ENCODE measurements at regions not wholly inside any gene's neighbourhood (a gene's known extent, or its start where the extent isn't known, plus 50 kb on each side); places are given as distances from the start of the nearest gene placed in this dataset.

GRCh38 chr3:46090161-46090591 lies 62.9 kb upstream of the XCR1 start:
- H3K27me3 Mint-ChIP-seq = peaks cover 0 to 5% of the 10 kb centered on the region in 2 donors
- DNase-seq = no peak
- Histone ChIP-seq H3K27me3 (replicated peaks in 1 of 2; ENCODE audit: control insufficient read depth in 2 of 2, extremely low read depth in 1 of 2, insufficient read depth in 2 of 2, low read length in 1 of 2) (no peaks in the 10 kb centered on the region), H3K27ac (ENCODE audit: low read length) (no peak overlapping the region), H3K4me1 (ENCODE audit: control insufficient read depth in 1 of 2, extremely low read depth in 1 of 2, insufficient read depth in 2 of 2, low read length in 2 of 2) (peaks cover 0 to 17% of the 10 kb centered on the region in 2 experiments), H3K9me3 (no peaks in the 10 kb centered on the region), H3K36me3 (ENCODE audit: control insufficient read depth in 2 of 2, extremely low read depth in 1 of 2, insufficient read depth in 1 of 2, low read length in 1 of 2) (no peaks in the 10 kb centered on the region), H3K4me3 (ENCODE audit: control insufficient read depth in 1 of 2, extremely low read depth in 1 of 2, low read length in 1 of 2) (no peak overlapping the region)
- peak in 1 of 4 experiments; percentile 48 for ATAC-seq (replicated peaks in 1 of 4)
- no peaks in the 10 kb centered on the region for H3K9me3 Mint-ChIP-seq
- ChIA-PET CTCF (no interaction called here), POLR2A (interaction anchor here in 1 of 2 donors (0.5 kb wide), 1 partner anchor 130 kb away, joined by 3 read pairs; no protein-coding TSS in a partner anchor)
- H3K27ac Mint-ChIP-seq = no peak overlapping the region
- 44% methylated on average over 4 of the region's 4 CpGs for WGBS (ENCODE audit: insufficient coverage)
- no peaks in the 10 kb centered on the region for H3K36me3 Mint-ChIP-seq
- H3K4me3 Mint-ChIP-seq = no peak overlapping the region
- peaks cover 13 to 33% (median 13%) of the 10 kb centered on the region in 3 donors for H3K4me1 Mint-ChIP-seq

GRCh38 chr3:46089237-46090011 lies 62.1 kb upstream of the XCR1 start:
- Mint-ChIP-seq H3K9me3 (no peaks in the 10 kb centered on the region), H3K27me3 (peaks cover 0 to 5% of the 10 kb centered on the region in 2 donors), H3K27ac (no peak overlapping the region), H3K36me3 (no peaks in the 10 kb centered on the region), H3K4me3 (no peak overlapping the region), H3K4me1 (peaks cover 13 to 29% (median 13%) of the 10 kb centered on the region in 3 donors)
- Histone ChIP-seq H3K27me3 (replicated peaks in 1 of 2; ENCODE audit: control insufficient read depth in 2 of 2, extremely low read depth in 1 of 2, insufficient read depth in 2 of 2, low read length in 1 of 2) (no peaks in the 10 kb centered on the region), H3K36me3 (ENCODE audit: control insufficient read depth in 2 of 2, extremely low read depth in 1 of 2, insufficient read depth in 1 of 2, low read length in 1 of 2) (no peaks in the 10 kb centered on the region), H3K4me1 (ENCODE audit: control insufficient read depth in 1 of 2, extremely low read depth in 1 of 2, insufficient read depth in 2 of 2, low read length in 2 of 2) (peaks cover 0 to 17% of the 10 kb centered on the region in 2 experiments), H3K27ac (ENCODE audit: low read length) (no peak overlapping the region), H3K4me3 (ENCODE audit: control insufficient read depth in 1 of 2, extremely low read depth in 1 of 2, low read length in 1 of 2) (no peak overlapping the region), H3K9me3 (no peaks in the 10 kb centered on the region)
- ChIA-PET CTCF (interaction anchor here in 1 of 2 donors (0.6 kb wide), 1 partner anchor 289 kb away, joined by 3 read pairs; no protein-coding TSS in a partner anchor), POLR2A (no interaction called here)
- ATAC-seq (replicated peaks in 1 of 4) (no peak), DNase-seq (peak in 3 of 35 experiments; percentile 25 to 54 (median 26))
- WGBS (ENCODE audit: insufficient coverage) = 79% methylated on average over 3 of the region's 5 CpGs

DNA sequence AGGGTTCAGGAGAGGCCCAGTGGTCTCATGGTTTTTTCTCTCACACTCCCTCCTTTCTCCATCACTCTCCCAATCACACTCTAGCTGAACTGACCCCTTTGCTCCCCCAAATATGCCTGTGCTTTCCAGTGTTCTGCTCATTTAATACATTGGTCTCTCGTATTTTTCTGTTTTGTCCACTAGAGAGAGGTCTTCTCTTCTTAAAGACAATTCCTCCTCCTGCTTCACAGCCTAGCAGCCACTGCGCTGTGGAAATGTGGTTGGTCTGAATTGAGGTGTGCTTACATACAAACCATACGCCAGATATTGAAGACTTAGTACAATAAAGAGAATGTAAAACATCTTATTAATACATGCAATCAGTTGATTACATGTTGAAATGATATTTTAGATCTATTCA lies 60.6 kb upstream of the XCR1 start:
- H3K27ac ChIP-seq (ENCODE audit: low read length) = no peak overlapping the region
- H3K4me1 ChIP-seq (ENCODE audit: control insufficient read depth in 1 of 2, extremely low read depth in 1 of 2, insufficient read depth in 2 of 2, low read length in 2 of 2) = peaks cover 0 to 16% of the 10 kb centered on the region in 2 experiments
- Mint-ChIP-seq H3K9me3 (no peaks in the 10 kb centered on the region), H3K4me3 (no peak overlapping the region), H3K4me1 (peaks cover 9 to 21% (median 13%) of the 10 kb centered on the region in 3 donors), H3K27me3 (no peaks in the 10 kb centered on the region), H3K36me3 (no peaks in the 10 kb centered on the region), H3K27ac (no peak overlapping the region)
- no CpG with 5 or more reads among the region's 3 CpGs for WGBS (ENCODE audit: insufficient coverage)
- H3K4me3 ChIP-seq (ENCODE audit: control insufficient read depth in 1 of 2, extremely low read depth in 1 of 2, low read length in 1 of 2) = no peak overlapping the region
- ATAC-seq (replicated peaks in 1 of 4) (peak in 2 of 4 experiments; percentile 33 to 62), DNase-seq (peak in 1 of 35 experiments; percentile 45)
- H3K27me3 ChIP-seq (replicated peaks in 1 of 2; ENCODE audit: control insufficient read depth in 2 of 2, extremely low read depth in 1 of 2, insufficient read depth in 2 of 2, low read length in 1 of 2) = no peaks in the 10 kb centered on the region
- ChIA-PET CTCF (interaction anchor here (0.6 to 2.5 kb wide), 2 partner anchors 22 to 281 kb away, joined by 4 to 7 read pairs; no protein-coding TSS in a partner anchor), POLR2A (no interaction called here)
- no peaks in the 10 kb centered on the region for H3K9me3 ChIP-seq
- H3K36me3 ChIP-seq (ENCODE audit: control insufficient read depth in 2 of 2, extremely low read depth in 1 of 2, insufficient read depth in 1 of 2, low read length in 1 of 2) = no peaks in the 10 kb centered on the region

DNA sequence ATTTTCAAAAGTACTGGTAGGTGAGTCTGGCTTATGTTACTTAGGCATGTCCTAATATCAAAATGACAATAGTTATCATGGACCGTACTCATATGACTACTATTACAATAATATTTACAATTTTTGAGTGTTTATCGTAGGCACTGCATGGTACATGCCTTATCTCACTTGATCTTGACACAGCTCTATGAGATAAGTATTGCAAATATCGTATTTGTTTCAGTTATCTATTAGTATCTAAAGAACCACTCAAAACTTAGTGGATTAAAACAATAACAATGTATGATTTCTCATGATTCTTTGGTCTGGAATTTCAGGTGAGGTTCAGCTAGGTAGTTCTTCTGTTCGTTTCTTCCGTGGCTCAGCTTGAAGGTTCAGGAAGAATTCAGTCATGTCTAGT lies 59.7 kb upstream of the XCR1 start:
- no peaks in the 10 kb centered on the region for H3K9me3 Mint-ChIP-seq
- H3K4me1 Mint-ChIP-seq = peaks cover 6 to 14% (median 13%) of the 10 kb centered on the region in 3 donors
- H3K4me3 ChIP-seq (ENCODE audit: control insufficient read depth in 1 of 2, extremely low read depth in 1 of 2, low read length in 1 of 2) = no peak overlapping the region
- no peak overlapping the region for H3K27ac ChIP-seq (ENCODE audit: low read length)
- no peak for DNase-seq
- CTCF ChIA-PET = interaction anchor here (0.8 to 2.5 kb wide), 3 partner anchors 9 to 291 kb away, joined by 3 to 7 read pairs (median 3); no protein-coding TSS in a partner anchor
- no peaks in the 10 kb centered on the region for H3K36me3 Mint-ChIP-seq
- ATAC-seq (replicated peaks in 1 of 4) = no peak
- no peaks in the 10 kb centered on the region for H3K36me3 ChIP-seq (ENCODE audit: control insufficient read depth in 2 of 2, extremely low read depth in 1 of 2, insufficient read depth in 1 of 2, low read length in 1 of 2)
- H3K4me3 Mint-ChIP-seq = no peak overlapping the region
- H3K27me3 ChIP-seq (replicated peaks in 1 of 2; ENCODE audit: control insufficient read depth in 2 of 2, extremely low read depth in 1 of 2, insufficient read depth in 2 of 2, low read length in 1 of 2) = no peaks in the 10 kb centered on the region
- H3K27ac Mint-ChIP-seq = no peak overlapping the region
- peaks cover 0 to 13% of the 10 kb centered on the region in 2 experiments for H3K4me1 ChIP-seq (ENCODE audit: control insufficient read depth in 1 of 2, extremely low read depth in 1 of 2, insufficient read depth in 2 of 2, low read length in 2 of 2)
- 100% methylated on average over 2 of the region's 5 CpGs for WGBS (ENCODE audit: insufficient coverage)
- POLR2A ChIA-PET = interaction anchor here in 1 of 2 donors (0.6 kb wide), 1 partner anchor 280 kb away, joined by 3 read pairs; no protein-coding TSS in a partner anchor
- H3K9me3 ChIP-seq = no peaks in the 10 kb centered on the region
- no peaks in the 10 kb centered on the region for H3K27me3 Mint-ChIP-seq

- Histone ChIP-seq H3K27me3 (replicated peaks in 1 of 2; ENCODE audit: control insufficient read depth in 2 of 2, extremely low read depth in 1 of 2, insufficient read depth in 2 of 2, low read length in 1 of 2) (no peaks in the 10 kb centered on the region), H3K36me3 (ENCODE audit: control insufficient read depth in 2 of 2, extremely low read depth in 1 of 2, insufficient read depth in 1 of 2, low read length in 1 of 2) (no peaks in the 10 kb centered on the region), H3K9me3 (no peaks in the 10 kb centered on the region), H3K27ac (ENCODE audit: low read length) (no peak overlapping the region), H3K4me3 (ENCODE audit: control insufficient read depth in 1 of 2, extremely low read depth in 1 of 2, low read length in 1 of 2) (no peak overlapping the region), H3K4me1 (ENCODE audit: control insufficient read depth in 1 of 2, extremely low read depth in 1 of 2, insufficient read depth in 2 of 2, low read length in 2 of 2) (peaks cover 0 to 13% of the 10 kb centered on the region in 2 experiments)
- no peak overlapping the region for H3K4me3 Mint-ChIP-seq
- ATAC-seq (replicated peaks in 1 of 4) (no peak), DNase-seq (no peak)
- H3K4me1 Mint-ChIP-seq = peaks cover 6 to 13% (median 11%) of the 10 kb centered on the region in 3 donors
- WGBS (ENCODE audit: insufficient coverage) = 98% methylated on average over 4 of the region's 4 CpGs
- H3K27ac Mint-ChIP-seq = no peak overlapping the region
- ChIA-PET POLR2A (no interaction called here), CTCF (interaction anchor here (0.5 to 0.7 kb wide), 2 partner anchors 17 to 286 kb away, joined by 3 to 6 read pairs; no protein-coding TSS in a partner anchor)
- H3K27me3 Mint-ChIP-seq = no peaks in the 10 kb centered on the region
- no peaks in the 10 kb centered on the region for H3K36me3 Mint-ChIP-seq
- no peaks in the 10 kb centered on the region for H3K9me3 Mint-ChIP-seq
Measured at GRCh38 chr3:46086083-46086437, 58.8 kb upstream of the XCR1 start.

DNA sequence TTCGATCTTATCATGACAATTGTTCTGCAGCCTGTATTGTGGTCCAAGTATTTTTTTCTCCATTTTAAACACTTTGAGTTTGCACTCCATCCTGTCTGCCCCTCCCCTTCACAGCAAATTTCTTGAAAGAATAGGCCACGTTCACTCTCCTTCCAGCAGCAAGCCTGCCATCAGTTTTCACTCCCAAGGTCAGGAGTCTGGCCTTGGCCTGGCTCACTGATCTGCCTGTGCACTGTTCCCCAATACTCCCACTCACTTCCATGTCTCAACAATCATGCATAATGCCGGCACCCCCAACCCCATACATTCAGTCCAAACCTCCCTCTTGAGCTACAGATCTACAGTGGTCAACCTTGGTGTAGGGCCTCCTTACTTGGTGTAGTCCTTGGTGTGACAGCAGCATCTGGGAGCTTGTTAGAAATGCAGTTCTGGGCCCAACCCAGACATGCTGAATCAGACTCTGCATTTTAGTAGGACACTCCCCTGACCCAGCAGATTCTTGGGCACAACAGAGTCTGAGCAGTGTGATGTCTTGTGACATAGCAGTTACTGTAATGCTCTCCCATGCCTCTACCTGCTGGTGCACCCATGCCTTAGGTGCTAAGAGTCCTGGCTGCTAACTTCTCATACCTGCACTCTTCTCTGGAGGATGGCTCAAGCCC lies 58.3 kb upstream of the XCR1 start:
- ChIA-PET POLR2A (interaction anchor here in 1 of 2 donors (0.5 kb wide), 1 partner anchor 9 kb away, joined by 5 read pairs; no protein-coding TSS in a partner anchor), CTCF (interaction anchor here in 1 of 2 donors (0.7 kb wide), 1 partner anchor 287 kb away, joined by 3 read pairs; no protein-coding TSS in a partner anchor)
- no peaks in the 10 kb centered on the region for H3K9me3 Mint-ChIP-seq
- H3K4me3 Mint-ChIP-seq = no peak overlapping the region
- peaks cover 6 to 13% (median 11%) of the 10 kb centered on the region in 3 donors for H3K4me1 Mint-ChIP-seq
- peaks cover 0 to 13% of the 10 kb centered on the region in 2 experiments for H3K4me1 ChIP-seq (ENCODE audit: control insufficient read depth in 1 of 2, extremely low read depth in 1 of 2, insufficient read depth in 2 of 2, low read length in 2 of 2)
- ATAC-seq (replicated peaks in 1 of 4) (no peak), DNase-seq (no peak)
- no peaks in the 10 kb centered on the region for H3K9me3 ChIP-seq
- no peaks in the 10 kb centered on the region for H3K36me3 ChIP-seq (ENCODE audit: control insufficient read depth in 2 of 2, extremely low read depth in 1 of 2, insufficient read depth in 1 of 2, low read length in 1 of 2)
- no peak overlapping the region for H3K27ac ChIP-seq (ENCODE audit: low read length)
- no peaks in the 10 kb centered on the region for H3K36me3 Mint-ChIP-seq
- no peak overlapping the region for H3K27ac Mint-ChIP-seq
- no peaks in the 10 kb centered on the region for H3K27me3 Mint-ChIP-seq
- 86% methylated on average over 2 of the region's 3 CpGs for WGBS (ENCODE audit: insufficient coverage)
- no peaks in the 10 kb centered on the region for H3K27me3 ChIP-seq (replicated peaks in 1 of 2; ENCODE audit: control insufficient read depth in 2 of 2, extremely low read depth in 1 of 2, insufficient read depth in 2 of 2, low read length in 1 of 2)
- H3K4me3 ChIP-seq (ENCODE audit: control insufficient read depth in 1 of 2, extremely low read depth in 1 of 2, low read length in 1 of 2) = no peak overlapping the region
